ENCODE measurements at regions not wholly inside any gene's neighbourhood (a gene's known extent, or its start where the extent isn't known, plus 50 kb on each side); places are given as distances from the start of the nearest gene placed in this dataset.

DNA sequence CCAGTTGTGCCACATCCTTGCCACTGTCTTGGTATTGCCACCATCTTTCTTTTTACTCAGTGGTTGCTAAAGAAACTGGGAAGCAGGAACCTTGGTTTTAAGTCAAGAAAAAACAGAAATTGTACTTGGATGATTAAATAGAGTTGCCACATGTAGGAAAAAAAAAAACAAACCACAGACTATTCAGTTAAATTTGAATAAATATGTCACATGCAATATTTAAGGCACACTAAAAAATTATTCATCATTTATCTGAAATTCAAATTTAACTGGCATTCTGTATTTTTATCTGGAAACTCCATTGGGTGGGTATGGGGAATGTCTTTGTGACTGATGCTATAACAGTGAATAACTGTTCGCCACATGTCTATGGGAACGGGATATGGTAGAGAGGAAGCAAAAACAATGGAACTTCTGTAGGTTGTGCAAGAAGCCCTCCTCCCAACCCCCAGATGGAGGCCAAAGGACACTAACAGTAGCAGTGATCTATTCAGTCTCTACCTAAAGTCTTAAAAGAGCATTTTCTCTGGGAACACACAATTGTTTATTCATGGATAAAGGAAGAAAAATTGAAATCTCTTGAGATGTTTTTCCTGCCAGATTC lies 57.0 kb upstream of the PLAC8 start:
- DNase-seq (ENCODE audit: low read depth), result no peak

DNA sequence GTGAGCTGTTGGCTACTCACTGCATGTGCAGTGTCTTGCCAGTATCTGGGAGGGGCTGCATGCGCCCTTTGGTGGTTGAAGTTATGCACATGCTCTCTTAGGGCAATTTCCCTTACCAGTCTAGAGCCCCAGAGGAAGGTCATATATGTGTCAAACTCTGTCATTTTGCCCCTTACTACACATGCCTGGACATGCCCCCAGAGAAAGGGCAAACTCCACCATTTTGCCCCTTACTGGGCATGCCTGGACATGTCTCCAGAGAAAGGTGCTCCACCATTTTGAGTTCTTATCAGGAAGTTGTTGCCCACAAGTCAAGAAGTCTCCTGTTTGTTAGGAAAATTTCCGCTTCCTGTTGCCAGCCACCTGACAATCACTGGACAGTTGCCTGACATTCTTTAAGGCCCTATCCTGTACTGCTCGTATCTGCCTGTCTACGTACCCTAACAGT lies 56.4 kb upstream of the PLAC8 start:
- DNase-seq (ENCODE audit: low read depth), result no peak

Measured in activated T-cell treated with anti-CD3 and anti-CD28 coated beads for 1 hour (primary cell).